H1 (cell line): ENCODE measurements at regions not wholly inside any gene's neighbourhood (a gene's known extent, or its start where the extent isn't known, plus 50 kb on each side); places are given as distances from the start of the nearest gene placed in this dataset.

Experiments used
- CTCF ChIA-PET: fragments of 300-600 bp; sonication (Branson Sonifier 250); formaldehyde crosslinking; loops from one replicate; lab custom pipeline; 2021; ENCODE audit not compliant: partially characterized antibody; lab: Charles Lee
- POLR2A ChIA-PET: fragments of 300-600 bp; sonication (Branson Sonifier 250); formaldehyde crosslinking; loops from one replicate; lab custom pipeline; 2021; ENCODE audit warnings: inconsistent platforms; ENCODE audit not compliant: partially characterized antibody; lab: Charles Lee
- DNase-seq, 2 experiments: peaks; one replicate each; pipeline versions ENCODE4 v3.0.0 to v3.0.0-alpha.2; 2010 to 2022; ENCODE audit warnings: low spot score in 2 of 2, low read depth in 1 of 2, mixed read lengths in 1 of 2
- FAIRE-seq: peaks from 2 replicates; lab custom pipeline; 2011; peaks lifted over from hg19 to GRCh38; lab: Jason Lieb, UNC
- H2AFZ ChIP-seq: 2 replicates; pipeline ENCODE4 v1.8.1; 2012; ENCODE audit warnings: low read length, inconsistent platforms
- H2AK5ac ChIP-seq: 2 replicates; pipeline ENCODE4 v1.6.1; 2013; ENCODE audit warnings: low read depth, low read length
- H2BK120ac ChIP-seq: replicated peaks from 2 replicates; pipeline ENCODE3; 2013; ENCODE audit warnings: low read depth, low read length, inconsistent platforms
- H2BK12ac ChIP-seq: 2 replicates; pipeline ENCODE4 v1.6.1; 2013; ENCODE audit warnings: low read depth, low read length
- H2BK15ac ChIP-seq: 2 replicates; pipeline ENCODE4 v1.6.1; 2013; ENCODE audit warnings: low read length
- H2BK20ac ChIP-seq: 2 replicates; pipeline ENCODE4 v1.6.1; 2013; ENCODE audit warnings: low read length
- H2BK5ac ChIP-seq: 2 replicates; pipeline ENCODE4 v1.6.1; 2013; ENCODE audit warnings: low read depth, low read length
- H3K14ac ChIP-seq: 2 replicates; pipeline ENCODE4 v1.6.1; 2013; ENCODE audit warnings: inconsistent platforms; ENCODE audit not compliant: insufficient read length
- H3K18ac ChIP-seq: 2 replicates; pipeline ENCODE4 v1.6.1; 2013; ENCODE audit warnings: low read length; ENCODE audit errors: extremely low read depth
- H3K23ac ChIP-seq: 2 replicates; pipeline ENCODE4 v1.6.1; 2013; ENCODE audit warnings: inconsistent platforms; ENCODE audit not compliant: insufficient read length
- H3K23me2 ChIP-seq: 2 replicates; pipeline ENCODE4 v1.6.1; 2013; ENCODE audit warnings: low read depth, low read length
- H3K27ac ChIP-seq: 2 replicates; pipeline ENCODE4 v1.6.1; 2011; ENCODE audit warnings: low read depth, low read length, inconsistent platforms
- H3K27me3 ChIP-seq, 4 experiments: replicated peaks in 1 of 4; 1 replicate in 1 of 4; 2 replicates in 3 of 4; pipeline versions ENCODE4 v1.6.1 to v1.8.1; 2011 to 2013; ENCODE audit warnings: low read length in 3 of 4, mild to moderate bottlenecking in 3 of 4, inconsistent platforms in 2 of 4, mixed read lengths in 2 of 4, moderate library complexity in 1 of 4; ENCODE audit not compliant: control insufficient read depth in 3 of 4, insufficient read depth in 3 of 4; ENCODE audit errors: extremely low read depth in 1 of 4
- H3K36me3 ChIP-seq, 4 experiments: 2 replicates each; pipeline versions ENCODE4 v1.6.1 to v1.8.1; 2011 to 2013; ENCODE audit warnings: mild to moderate bottlenecking in 4 of 4, low read length in 3 of 4, moderate library complexity in 2 of 4, control low read depth in 1 of 4, inconsistent platforms in 1 of 4; ENCODE audit not compliant: insufficient read depth in 4 of 4, control insufficient read depth in 2 of 4
- H3K4ac ChIP-seq: replicated peaks from 2 replicates; pipeline ENCODE3; 2013; ENCODE audit warnings: low read length, low read depth, mixed read lengths, inconsistent platforms; ENCODE audit not compliant: insufficient read length
- H3K4me1 ChIP-seq, 4 experiments: replicated peaks in 1 of 4; 1 replicate in 1 of 4; 2 replicates in 3 of 4; pipeline versions ENCODE4 v1.6.1 to v1.8.1; 2011 to 2013; ENCODE audit warnings: low read length in 3 of 4, inconsistent platforms in 2 of 4, mixed read lengths in 1 of 4; ENCODE audit not compliant: insufficient read depth in 4 of 4, control insufficient read depth in 3 of 4
- H3K4me2 ChIP-seq, 2 experiments: 2 replicates each; pipeline versions ENCODE4 v1.6.1 to v1.8.1; 2011 to 2013; ENCODE audit warnings: low read depth in 2 of 2, low read length in 2 of 2, control low read depth in 1 of 2, inconsistent platforms in 1 of 2, mild to moderate bottlenecking in 1 of 2; ENCODE audit not compliant: insufficient read depth in 1 of 2
- H3K4me3 ChIP-seq, 4 experiments: fragments of 200-600, 300-600 bp in 1 of 4; sonication (generic), shearing (Covaris generic), sonication (Bioruptor Twin) in 1 of 4; 2 replicates each; pipeline versions ENCODE4 v1.5.1 to v1.8.1; 2011 to 2016; ENCODE audit warnings: low read length in 4 of 4, low read depth in 3 of 4, control low read depth in 2 of 4, inconsistent platforms in 2 of 4, mild to moderate bottlenecking in 2 of 4, mixed read lengths in 1 of 4, moderate library complexity in 1 of 4; ENCODE audit not compliant: insufficient read depth in 2 of 4; ENCODE audit errors: extremely low read depth in 1 of 4
- H3K56ac ChIP-seq: replicated peaks from 2 replicates; pipeline ENCODE3; 2013; ENCODE audit warnings: low read depth, mild to moderate bottlenecking, mixed read lengths, low read length, inconsistent platforms; ENCODE audit not compliant: insufficient read length
- H3K79me1 ChIP-seq: 2 replicates; pipeline ENCODE4 v1.6.1; 2013; ENCODE audit warnings: low read depth, low read length, control low read depth
- H3K79me2 ChIP-seq, 2 experiments: 2 replicates each; pipeline versions ENCODE4 v1.6.1 to v1.8.1; 2012 to 2013; ENCODE audit warnings: low read length in 2 of 2, mild to moderate bottlenecking in 2 of 2, inconsistent platforms in 1 of 2; ENCODE audit not compliant: insufficient read depth in 2 of 2, control insufficient read depth in 1 of 2
- H3K9ac ChIP-seq, 4 experiments: replicated peaks in 1 of 4; 1 replicate in 1 of 4; 2 replicates in 3 of 4; pipeline versions ENCODE4 v1.6.1 to v1.8.1; 2011 to 2013; ENCODE audit warnings: low read depth in 3 of 4, low read length in 3 of 4, control low read depth in 2 of 4, mild to moderate bottlenecking in 2 of 4, moderate library complexity in 2 of 4, inconsistent platforms in 1 of 4; ENCODE audit errors: extremely low read depth in 1 of 4
- H3K9me3 ChIP-seq, 2 experiments: 2 replicates each; pipeline versions ENCODE4 v1.6.1 to v1.8.1; 2012 to 2013; ENCODE audit warnings: mild to moderate bottlenecking in 2 of 2, moderate library complexity in 2 of 2, control low read depth in 1 of 2, inconsistent platforms in 1 of 2, low read depth in 1 of 2, low read length in 1 of 2, mixed read lengths in 1 of 2; ENCODE audit not compliant: insufficient read depth in 2 of 2
- H4K20me1 ChIP-seq, 2 experiments: replicated peaks in 1 of 2; 2 replicates each; pipeline versions ENCODE3 to v1.8.1; 2011 to 2013; ENCODE audit warnings: inconsistent platforms in 2 of 2, low read length in 2 of 2, mild to moderate bottlenecking in 1 of 2; ENCODE audit not compliant: insufficient read depth in 2 of 2, control insufficient read depth in 1 of 2
- H4K5ac ChIP-seq: 2 replicates; pipeline ENCODE4 v1.6.1; 2013; ENCODE audit warnings: low read length, low read depth, mixed read lengths, inconsistent platforms; ENCODE audit not compliant: insufficient read length
- H4K8ac ChIP-seq: 2 replicates; pipeline ENCODE4 v1.8.0; 2013; ENCODE audit warnings: mild to moderate bottlenecking, moderate library complexity, low read length, inconsistent platforms; ENCODE audit not compliant: insufficient read depth; ENCODE audit errors: extremely low read depth
- H4K91ac ChIP-seq: replicated peaks from 2 replicates; pipeline ENCODE3; 2013; ENCODE audit warnings: low read length, mixed read lengths, inconsistent platforms; ENCODE audit not compliant: insufficient read length
- ATF3 ChIP-seq: IDR thresholded peaks from 2 replicates; pipeline ENCODE4 v1.6.1; 2011; ENCODE audit warnings: low read depth, mild to moderate bottlenecking, low read length; ENCODE audit not compliant: insufficient read depth
- KDM4A ChIP-seq: IDR thresholded peaks from one replicate; pipeline ENCODE4 v1.7.1; 2012; ENCODE audit warnings: low read depth, mild to moderate bottlenecking, moderate library complexity, low read length, inconsistent platforms; ENCODE audit not compliant: severe bottlenecking
- NANOG ChIP-seq: IDR thresholded peaks from 2 replicates; pipeline ENCODE4 v1.6.1; 2011; ENCODE audit warnings: low read length, low read depth, mild to moderate bottlenecking, inconsistent platforms; ENCODE audit not compliant: insufficient read depth, poor library complexity, severe bottlenecking
- RNF2 ChIP-seq: fragments of 200-900, 300-1000 bp; sonication (generic); IDR thresholded peaks from 2 replicates; pipeline ENCODE4 v1.7.1; 2016; ENCODE audit warnings: borderline replicate concordance, low read depth, mild to moderate bottlenecking, antibody characterized with exemption, low read length; ENCODE audit not compliant: poor library complexity, severe bottlenecking; ENCODE audit errors: missing control alignments
- TAF1 ChIP-seq: IDR thresholded peaks from 2 replicates; pipeline ENCODE4 v1.6.1; 2011; ENCODE audit warnings: mild to moderate bottlenecking, low read depth, low read length
- WGBS, 2 experiments: shearing (Covaris generic) in 1 of 2; methylation state at CpG; one replicate each; pipeline versions ENCODE4 v1.1.6 to v1.1.7; 2013 to 2015; ENCODE audit warnings: low lambda C conversion rate in 2 of 2, mixed read lengths in 2 of 2, inconsistent platforms in 1 of 2, low coverage in 1 of 2, missing lambda C conversion rate in 1 of 2; ENCODE audit not compliant: insufficient replicate concordance in 2 of 2, insufficient coverage in 1 of 2, insufficient read length in 1 of 2; ENCODE audit errors: extremely low coverage in 1 of 2, missing lambda C conversion rate in 1 of 2; 5-methylcytosine and 5-hydroxymethylcytosine counted together

- FAIRE-seq (no peak), DNase-seq (no peak)
- H2AFZ ChIP-seq = no peak overlapping the region
- no peaks in the 10 kb centered on the region for H4K20me1 ChIP-seq
- no peaks in the 10 kb centered on the region for H3K79me2 ChIP-seq
- peaks cover 0 to 2% (median under 1%) of the 10 kb centered on the region in 4 experiments; a peak in 2 of 7 replicates for H3K4me1 ChIP-seq
- H3K56ac ChIP-seq = no peak overlapping the region
- H3K27ac ChIP-seq = no peak overlapping the region
- no peak overlapping the region for H4K5ac ChIP-seq
- H3K4ac ChIP-seq = no peak overlapping the region
- no peak overlapping the region for H4K8ac ChIP-seq
- 91% methylated on average over 1 of the region's 1 CpG; no CpG with 5 or more reads in 1 of the 2 experiments for WGBS, 2 experiments
- H3K9ac ChIP-seq = no peak overlapping the region
- H2BK5ac ChIP-seq = no peak overlapping the region
- H2BK20ac ChIP-seq = no peak overlapping the region
- POLR2A ChIA-PET = no interaction called here
- H3K18ac ChIP-seq = no peak overlapping the region
- no peaks in the 10 kb centered on the region for H3K27me3 ChIP-seq
- H3K9me3 ChIP-seq = peaks cover 5 to 6% of the 10 kb centered on the region in 2 experiments; a peak in 1 of 4 replicates
- H3K4me2 ChIP-seq = no peak overlapping the region
- H2BK120ac ChIP-seq = no peak overlapping the region
- H2BK12ac ChIP-seq = no peak overlapping the region
- no peak overlapping the region for H2BK15ac ChIP-seq
- CTCF ChIA-PET = interaction anchor here (0.7 to 1.4 kb wide), 4 partner anchors 32 to 265 kb away, joined by 3 to 4 read pairs (median 3); no protein-coding TSS in a partner anchor
- no peak overlapping the region for H3K4me3 ChIP-seq
- no peaks in the 10 kb centered on the region for H3K36me3 ChIP-seq
- H3K79me1 ChIP-seq = no peaks in the 10 kb centered on the region
- H3K23me2 ChIP-seq = no peaks in the 10 kb centered on the region
- H3K23ac ChIP-seq = no peak overlapping the region
- no peak overlapping the region for H2AK5ac ChIP-seq
- H4K91ac ChIP-seq = no peak overlapping the region
- TF ChIP-seq RNF2 (no peak), NANOG (no peak), KDM4A (no peak), TAF1 (no peak), ATF3 (no peak)
- TF ChIP-seq, all 59 proteins: peak for 0
- no peak overlapping the region for H3K14ac ChIP-seq
These were observed 402.6 kb downstream of the TTLL7 start for GRCh38 chr1:83596331-83596730.
